GM12872 (cell line): ENCODE measurements at regions not wholly inside any gene's neighbourhood (a gene's known extent, or its start where the extent isn't known, plus 50 kb on each side); places are given as distances from the start of the nearest gene placed in this dataset.

Source experiments
- TF ChIP-seq, protein P1 (sequence below): IDR thresholded peaks from 3 replicates; pipeline ENCODE4 v1.5.1; 2011; ENCODE audit warnings: low read depth, mild to moderate bottlenecking, low read length, moderate library complexity; ENCODE audit not compliant: insufficient read depth

- TF ChIP-seq, protein P1, sequence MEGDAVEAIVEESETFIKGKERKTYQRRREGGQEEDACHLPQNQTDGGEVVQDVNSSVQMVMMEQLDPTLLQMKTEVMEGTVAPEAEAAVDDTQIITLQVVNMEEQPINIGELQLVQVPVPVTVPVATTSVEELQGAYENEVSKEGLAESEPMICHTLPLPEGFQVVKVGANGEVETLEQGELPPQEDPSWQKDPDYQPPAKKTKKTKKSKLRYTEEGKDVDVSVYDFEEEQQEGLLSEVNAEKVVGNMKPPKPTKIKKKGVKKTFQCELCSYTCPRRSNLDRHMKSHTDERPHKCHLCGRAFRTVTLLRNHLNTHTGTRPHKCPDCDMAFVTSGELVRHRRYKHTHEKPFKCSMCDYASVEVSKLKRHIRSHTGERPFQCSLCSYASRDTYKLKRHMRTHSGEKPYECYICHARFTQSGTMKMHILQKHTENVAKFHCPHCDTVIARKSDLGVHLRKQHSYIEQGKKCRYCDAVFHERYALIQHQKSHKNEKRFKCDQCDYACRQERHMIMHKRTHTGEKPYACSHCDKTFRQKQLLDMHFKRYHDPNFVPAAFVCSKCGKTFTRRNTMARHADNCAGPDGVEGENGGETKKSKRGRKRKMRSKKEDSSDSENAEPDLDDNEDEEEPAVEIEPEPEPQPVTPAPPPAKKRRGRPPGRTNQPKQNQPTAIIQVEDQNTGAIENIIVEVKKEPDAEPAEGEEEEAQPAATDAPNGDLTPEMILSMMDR = no peak
These were observed 809.1 kb downstream of the ANKRD7 start for GRCh38 chr7:119033641-119034040.

DNA sequence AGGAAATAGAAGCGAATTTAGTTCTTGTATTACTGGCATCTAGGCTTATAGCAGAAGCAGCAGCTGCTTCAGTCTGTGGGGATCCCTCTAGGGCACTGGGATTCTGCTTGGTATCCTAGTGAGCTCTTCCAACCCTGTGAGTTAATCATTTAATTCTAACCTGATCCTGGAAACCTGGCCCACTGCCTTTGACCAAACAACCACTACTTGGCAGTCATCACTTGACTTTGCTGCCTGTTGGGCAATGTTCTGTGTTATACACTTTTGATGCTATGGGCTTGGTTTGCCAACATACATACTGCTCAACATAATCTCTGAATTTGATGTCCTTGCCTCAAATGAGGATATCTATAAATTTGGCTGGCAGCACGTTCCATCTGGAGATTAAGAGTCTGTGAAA is 813.4 kb downstream of the ANKRD7 start:
- TF ChIP-seq, protein P1 = no peak

DNA sequence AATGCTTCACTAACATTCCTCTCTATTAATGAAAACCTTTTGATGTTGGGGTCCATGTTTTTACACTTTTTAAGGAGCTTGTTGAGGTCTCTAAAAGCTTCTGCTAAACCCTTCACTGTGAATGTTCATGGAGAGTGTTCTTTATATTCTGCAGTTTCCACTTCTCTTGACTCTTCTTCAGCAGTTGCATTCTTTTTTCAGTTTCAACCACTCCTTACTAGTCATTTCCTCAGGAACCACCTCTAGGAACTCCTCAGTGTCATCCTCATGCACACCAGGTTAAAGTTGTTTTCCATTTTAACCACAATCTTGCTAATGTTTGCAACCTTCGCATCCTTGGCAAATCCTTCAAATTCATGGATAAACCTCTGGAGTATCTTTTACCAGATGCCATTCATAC is 821.6 kb downstream of the ANKRD7 start:
- TF ChIP-seq, protein P1 = no peak

DNA sequence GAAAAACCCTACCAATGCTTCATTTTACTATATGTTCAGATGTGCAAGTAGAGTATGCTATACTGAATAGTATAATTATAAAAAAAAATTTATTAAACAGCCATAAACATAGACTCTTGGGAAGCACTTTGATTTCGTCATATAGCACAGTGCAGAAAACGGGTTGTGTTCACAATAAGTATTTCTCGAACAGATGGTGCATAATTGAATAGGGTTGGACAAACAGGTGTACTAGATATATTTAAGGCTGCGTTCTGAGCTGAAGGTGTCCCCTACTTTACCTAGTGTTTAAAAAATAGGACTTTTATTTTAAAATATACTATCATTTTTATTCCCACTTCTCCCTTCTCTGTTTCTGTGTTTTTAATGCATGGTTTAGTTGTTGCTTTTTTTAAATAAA is 841.5 kb downstream of the ANKRD7 start:
- TF ChIP-seq, protein P1 = no peak

DNA sequence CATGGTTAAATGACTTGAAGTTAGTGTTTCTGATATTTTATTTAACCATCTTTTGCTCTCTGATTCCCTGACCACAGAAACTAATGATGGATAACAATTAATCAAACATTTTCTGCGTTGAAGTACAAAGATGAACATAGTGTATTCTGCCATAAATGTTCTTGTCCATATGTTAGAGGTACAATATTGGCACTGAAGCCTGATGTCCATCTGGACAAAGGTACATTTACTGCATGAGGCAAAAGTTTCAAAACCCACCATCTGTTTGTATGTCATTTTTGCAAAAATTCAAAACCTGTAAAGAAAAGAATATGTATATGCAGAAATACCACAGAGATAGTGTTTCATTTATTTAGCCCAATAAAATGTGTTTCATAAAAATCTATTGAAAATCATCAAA is 861.5 kb downstream of the ANKRD7 start:
- TF ChIP-seq, protein P1 = no peak

- TF ChIP-seq, protein P1 = no peak
These were observed 866.3 kb downstream of the ANKRD7 start for GRCh38 chr7:119090851-119091250.

- TF ChIP-seq, protein P1 = no peak
These were observed 872.2 kb downstream of the ANKRD7 start for GRCh38 chr7:119096683-119097082.

GRCh38 chr7:119102291-119102690 is 877.8 kb downstream of the ANKRD7 start:
- TF ChIP-seq, protein P1 = no peak
